ENCODE measurements at regions not wholly inside any gene's neighbourhood (a gene's known extent, or its start where the extent isn't known, plus 50 kb on each side); places are given as distances from the start of the nearest gene placed in this dataset.

- ATAC-seq (no peak), DNase-seq (no peak)
Observed at GRCh38 chr13:85663856-85664255, 135.4 kb downstream of the SLITRK6 start.

DNA sequence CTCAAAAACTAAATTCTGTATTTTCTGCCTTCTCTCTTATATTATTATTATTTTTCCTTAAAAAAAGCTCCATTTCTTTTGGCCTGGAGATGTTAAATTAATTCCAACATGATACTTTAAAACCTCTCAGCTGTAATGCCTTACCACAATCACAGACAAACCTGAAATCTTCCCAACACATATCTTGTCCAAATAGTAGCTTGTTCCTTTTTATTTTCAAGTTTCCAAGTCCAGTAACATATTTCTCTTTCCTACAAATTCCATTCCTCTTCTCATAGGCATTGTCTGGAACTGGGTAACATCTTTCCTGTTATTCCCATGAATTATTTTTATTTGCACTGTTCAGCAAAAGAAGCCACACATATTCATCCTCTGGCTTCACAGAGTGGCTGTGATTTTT lies 137.0 kb downstream of the SLITRK6 start:
- no peak for DNase-seq
- no peak for ATAC-seq

DNA sequence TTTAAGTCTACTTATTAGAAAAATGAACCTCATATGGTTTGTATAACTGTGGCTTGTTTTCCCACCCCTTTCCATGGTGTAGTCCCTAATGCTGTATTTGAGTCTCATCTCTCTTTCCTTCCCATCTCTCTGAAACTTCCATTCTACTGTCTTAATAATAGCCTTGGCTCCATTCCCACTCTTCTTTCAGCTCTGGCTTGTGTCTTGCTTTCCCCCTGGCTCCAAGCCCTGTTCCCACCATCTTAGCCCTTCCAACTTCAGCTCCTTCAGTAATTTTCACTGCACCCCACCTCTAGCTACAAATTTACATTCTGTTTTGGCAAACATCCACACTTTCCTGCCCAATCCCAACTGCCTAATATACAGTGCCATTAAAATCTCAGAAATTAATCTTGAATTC lies 137.5 kb downstream of the SLITRK6 start:
- ATAC-seq, result no peak
- no peak for DNase-seq

GRCh38 chr13:85659493-85659892 lies 139.7 kb downstream of the SLITRK6 start:
- DNase-seq (no peak), ATAC-seq (no peak)

DNA sequence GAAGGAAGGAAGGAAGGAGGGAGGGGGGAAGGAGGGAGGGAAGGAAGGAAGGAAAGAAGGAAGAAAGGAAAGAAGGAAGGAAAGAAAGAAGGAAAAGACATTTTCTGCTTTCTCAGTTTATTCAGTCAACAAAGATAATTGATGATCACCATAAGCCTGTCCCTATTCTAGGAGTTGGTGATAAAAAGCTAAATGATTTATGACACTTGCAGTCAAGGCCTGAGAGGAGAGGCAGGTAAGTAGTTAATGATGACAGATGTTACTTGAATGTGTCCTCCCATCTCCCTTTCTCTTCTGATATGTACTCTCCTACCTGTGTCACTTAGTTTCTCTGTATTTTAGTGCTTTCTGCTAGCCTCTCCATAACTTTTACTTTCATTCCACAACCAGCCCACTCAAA lies 141.3 kb downstream of the SLITRK6 start:
- no peak for ATAC-seq

GRCh38 chr13:85655040-85655439 lies 144.2 kb downstream of the SLITRK6 start:
- DNase-seq (no peak), ATAC-seq (no peak)

More for the DNA sequence above, 141.3 kb downstream of the SLITRK6 start:
- DNase-seq, result no peak

DNA sequence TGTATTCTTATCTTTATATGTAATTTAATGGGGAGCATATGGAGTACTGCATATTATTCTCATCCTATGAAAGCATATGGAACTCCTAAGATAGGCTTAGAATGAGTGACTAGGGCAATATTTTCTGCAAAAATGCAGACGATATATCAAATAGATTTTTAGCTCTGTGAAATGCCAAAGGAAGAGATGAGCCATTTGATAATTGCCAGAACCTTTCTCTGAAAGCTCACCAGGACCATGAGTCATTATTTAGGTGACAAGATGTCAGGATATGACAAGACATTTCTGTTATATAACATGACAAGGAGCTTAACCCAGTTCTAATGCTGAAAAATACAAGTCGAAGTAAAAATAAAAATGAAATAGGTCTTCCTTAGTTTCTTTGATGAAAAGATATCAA lies 145.0 kb downstream of the SLITRK6 start:
- ATAC-seq, result no peak

DNA sequence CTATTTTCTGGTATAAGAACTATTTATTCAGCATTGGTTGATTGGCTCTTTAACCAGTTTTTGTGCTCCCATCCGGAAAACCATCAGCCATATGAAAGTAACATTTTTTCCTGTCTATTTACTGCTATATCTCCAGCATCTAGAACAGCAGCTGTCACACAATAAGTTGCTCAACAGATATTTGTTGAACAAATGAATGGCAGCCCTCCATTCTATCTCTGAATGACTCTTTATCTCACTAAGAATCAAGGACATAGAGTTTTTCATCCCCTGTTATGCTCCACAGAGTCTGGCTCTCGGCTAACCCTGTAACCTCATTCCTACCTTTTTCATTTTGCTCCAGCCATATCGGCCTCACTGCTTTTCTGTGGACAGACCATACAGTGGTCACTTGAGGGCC lies 145.5 kb downstream of the SLITRK6 start:
- ATAC-seq, result no peak
- no peak for DNase-seq

More for the DNA sequence above, 145.0 kb downstream of the SLITRK6 start:
- no peak for DNase-seq

- no peak for ATAC-seq
- no peak for DNase-seq
Observed at GRCh38 chr13:85652491-85652890, 146.7 kb downstream of the SLITRK6 start.

DNA sequence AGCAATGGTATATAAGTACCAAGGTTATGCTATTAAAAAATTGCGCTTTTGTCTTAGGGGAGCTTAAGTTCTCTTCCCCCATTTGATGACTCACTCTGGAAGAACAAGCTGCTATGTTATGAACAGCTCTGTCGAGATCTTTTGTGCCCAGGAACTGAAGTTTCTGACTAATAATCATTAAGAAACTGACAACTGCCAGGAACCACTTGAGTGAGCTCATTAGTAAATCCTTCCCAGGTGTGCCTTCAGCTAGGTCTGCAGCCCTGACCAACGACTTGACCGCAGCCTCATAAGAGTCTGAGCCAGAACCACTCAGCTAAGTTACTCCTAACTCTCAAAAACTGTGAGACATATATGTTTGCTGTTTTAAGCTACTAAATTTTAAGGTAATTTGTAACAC lies 147.8 kb downstream of the SLITRK6 start:
- DNase-seq (no peak), ATAC-seq (no peak)

GRCh38 chr13:85650613-85651012 lies 148.6 kb downstream of the SLITRK6 start:
- DNase-seq (no peak), ATAC-seq (no peak)

GRCh38 chr13:85640727-85641126 lies 158.5 kb downstream of the SLITRK6 start:
- no peak for ATAC-seq
- no peak for DNase-seq

- ATAC-seq (no peak), DNase-seq (no peak)
Observed at GRCh38 chr13:85638815-85639393, 160.3 kb downstream of the SLITRK6 start.

DNA sequence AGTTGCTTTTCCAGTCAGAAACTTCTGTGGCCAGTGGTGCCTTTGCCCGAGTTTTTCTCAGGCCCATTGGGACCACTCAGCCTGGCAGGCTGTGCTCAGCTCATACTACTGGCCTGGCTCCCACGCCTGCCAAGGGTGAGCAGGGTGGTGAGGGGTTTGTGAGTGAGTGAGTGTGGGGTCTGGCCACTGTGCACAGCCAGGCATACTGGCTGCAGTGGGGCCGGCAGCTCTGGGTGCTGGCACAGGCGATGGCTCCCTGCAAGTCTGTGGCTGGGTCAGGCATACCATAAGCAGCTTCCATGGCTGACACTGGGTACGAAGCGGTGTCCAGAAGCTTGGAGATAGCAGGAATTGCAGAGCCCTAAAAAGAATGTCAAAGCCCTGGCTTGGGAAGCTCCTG lies 161.0 kb downstream of the SLITRK6 start:
- no peak for DNase-seq
- ATAC-seq, result peak; percentile 36

- ATAC-seq (no peak), DNase-seq (no peak)
Observed at GRCh38 chr13:85632526-85633195, 166.6 kb downstream of the SLITRK6 start.

GRCh38 chr13:85631801-85632200 lies 167.4 kb downstream of the SLITRK6 start:
- ATAC-seq (no peak), DNase-seq (no peak)

DNA sequence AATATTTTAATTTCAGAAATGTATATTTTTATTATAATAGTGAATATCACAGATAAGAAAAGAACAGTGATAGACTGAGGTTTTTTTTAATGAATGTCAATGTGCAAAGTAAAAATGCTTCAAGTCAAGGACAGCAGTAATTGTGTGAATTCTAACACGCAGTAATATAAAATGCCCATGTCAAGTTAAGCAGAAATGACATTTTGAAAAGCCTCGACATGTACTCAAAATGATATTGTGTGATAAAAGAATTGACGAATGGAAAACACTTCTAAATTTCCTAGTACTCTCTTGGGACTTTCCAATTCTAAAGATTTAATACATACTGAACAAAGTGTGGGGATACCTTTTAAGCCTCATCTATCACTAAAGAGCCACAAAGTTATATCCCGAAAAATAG lies 172.6 kb downstream of the SLITRK6 start:
- DNase-seq (no peak), ATAC-seq (no peak)

DNA sequence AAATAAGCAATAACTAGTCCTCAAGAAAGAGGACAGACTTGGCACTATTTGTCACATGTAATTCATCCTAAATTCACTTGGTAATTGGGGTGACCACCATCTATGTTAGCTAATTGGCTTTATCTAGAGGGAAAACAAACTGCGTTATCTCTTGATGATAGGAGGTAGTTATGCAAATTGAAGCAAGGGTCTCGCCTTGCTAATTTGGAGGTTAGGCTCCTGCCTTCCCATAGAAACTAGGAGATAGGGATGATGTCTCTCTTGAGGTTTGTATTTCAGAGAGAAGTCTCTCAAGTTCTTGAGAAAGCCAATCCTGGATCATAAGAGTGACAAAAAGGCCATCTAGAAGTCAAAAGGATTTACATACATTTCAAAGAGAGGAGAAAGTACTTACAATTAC lies 179.9 kb downstream of the SLITRK6 start:
- ATAC-seq (no peak), DNase-seq (no peak)

DNA sequence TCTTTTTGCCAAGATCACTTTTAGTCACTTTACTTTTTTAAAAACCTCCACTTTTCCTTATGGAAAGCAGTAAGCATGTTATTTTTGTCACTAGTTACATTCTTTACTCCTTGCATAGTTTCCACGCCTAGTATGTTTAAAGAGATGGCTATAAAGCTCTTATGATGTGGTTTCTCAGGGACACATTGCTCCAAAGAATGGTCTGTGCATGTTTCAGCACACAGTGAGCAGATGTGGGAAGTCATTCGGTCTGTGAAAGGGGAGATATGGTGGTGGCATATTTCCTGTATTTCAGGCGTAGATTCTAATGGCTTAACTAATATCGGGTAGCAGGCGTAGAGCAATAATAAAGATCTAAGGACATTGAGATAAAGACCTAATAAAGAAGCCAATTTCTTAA lies 180.7 kb downstream of the SLITRK6 start:
- DNase-seq (no peak), ATAC-seq (no peak)

- DNase-seq (no peak), ATAC-seq (no peak)
Observed at GRCh38 chr13:85616275-85616674, 182.9 kb downstream of the SLITRK6 start.

DNA sequence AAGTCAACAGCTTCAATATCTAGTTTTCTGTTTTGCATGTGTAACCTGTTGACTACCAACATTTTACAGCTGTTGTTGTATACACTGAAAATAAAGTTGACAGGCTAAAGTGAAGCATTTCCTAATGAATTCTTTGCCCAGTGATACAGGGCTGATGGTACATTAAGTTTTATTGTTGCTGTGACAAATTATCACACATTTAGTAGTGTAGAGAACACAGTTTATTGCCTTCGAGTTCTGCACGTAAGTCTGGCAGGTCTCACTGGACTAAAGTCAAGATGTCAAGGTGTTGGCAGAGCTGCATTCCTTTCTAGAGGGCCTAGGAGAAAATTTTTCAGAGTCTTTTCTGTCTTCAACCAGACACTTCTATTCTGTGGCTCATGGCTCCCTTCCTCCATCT lies 184.2 kb downstream of the SLITRK6 start:
- ATAC-seq, result no peak
- no peak for DNase-seq

DNA sequence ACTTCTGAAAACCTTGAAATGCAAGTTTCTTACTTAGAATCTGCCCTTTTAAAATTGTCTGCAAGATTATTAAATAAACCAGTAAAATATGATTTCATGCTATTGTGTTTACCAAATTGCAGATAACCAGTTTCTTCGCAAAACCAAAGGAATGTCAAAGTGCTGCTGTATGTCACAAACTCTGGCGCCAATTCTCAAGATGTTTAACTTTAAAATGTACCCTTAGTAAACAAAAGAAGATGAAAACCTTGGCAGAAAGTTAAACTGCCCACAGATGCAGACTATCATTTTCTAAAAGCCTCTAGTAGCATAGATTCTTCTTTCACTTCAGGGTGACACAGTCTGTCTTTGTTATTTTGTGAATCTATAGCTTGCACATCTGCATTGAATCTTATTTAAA lies 189.2 kb downstream of the SLITRK6 start:
- DNase-seq (no peak), ATAC-seq (no peak)

DNA sequence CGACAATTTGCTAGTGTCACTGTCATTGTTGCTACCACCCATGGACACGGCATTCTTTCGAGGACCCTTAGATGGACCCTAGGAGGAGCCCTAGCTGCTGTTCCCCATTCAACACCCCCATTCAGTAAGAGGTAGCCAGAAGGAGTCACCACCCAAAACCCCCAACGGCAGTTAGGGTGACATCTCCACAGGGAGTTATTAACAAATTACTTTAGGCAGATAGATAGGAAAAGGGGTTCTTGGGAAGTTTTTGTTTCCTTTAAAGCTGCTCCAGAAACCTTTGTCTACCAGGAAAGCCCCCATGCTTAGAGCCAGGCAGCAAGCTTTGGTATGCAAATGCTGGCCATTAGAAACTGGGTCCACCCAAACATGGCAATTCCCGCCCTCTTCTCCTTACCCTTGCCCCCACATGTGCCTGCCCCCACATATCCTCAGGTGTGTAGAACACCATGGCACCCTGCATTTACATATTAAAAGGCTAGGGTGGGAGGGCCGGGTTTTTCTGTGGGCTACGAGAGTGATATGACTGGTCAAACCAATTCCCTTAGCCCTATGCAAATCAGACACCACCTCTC lies 190.9 kb downstream of the SLITRK6 start:
- ATAC-seq (no peak), DNase-seq (no peak)

- no peak for ATAC-seq
- no peak for DNase-seq
Observed at GRCh38 chr13:85603735-85604134, 195.5 kb downstream of the SLITRK6 start.

All from stimulated activated naive CD8-positive, alpha-beta T cell treated with anti-CD3 and anti-CD28 coated beads, Interleukin-15, Interleukin-2, amounts not matched to agents 100 U/mL and 50 U/mL, for 24 hours (primary cell).